Upper lobe of right lung (tissue), 1 donor: ENCODE measurements at regions not wholly inside any gene's neighbourhood (a gene's known extent, or its start where the extent isn't known, plus 50 kb on each side); places are given as distances from the start of the nearest gene placed in this dataset.

ENCODE experiments used
- ATAC-seq: fragments of 200-7000 bp; cut with Tn5 transposase; one replicate; pipeline ENCODE4 v1.9.1; 2020; ENCODE audit warnings: mild to moderate bottlenecking, moderate library complexity
- DNase-seq: peaks from one replicate; pipeline ENCODE4 v3.0.0-alpha.2; 2020
- H3K27ac ChIP-seq: fragments of 200-600 bp; one replicate; pipeline ENCODE4 v1.8.0; 2022
- H3K27me3 ChIP-seq: fragments of 200-600 bp; one replicate; pipeline ENCODE4 v1.8.0; 2022; ENCODE audit warnings: mild to moderate bottlenecking
- H3K36me3 ChIP-seq: fragments of 200-600 bp; one replicate; pipeline ENCODE4 v1.8.0; 2022
- H3K4me1 ChIP-seq: fragments of 200-600 bp; one replicate; pipeline ENCODE4 v1.8.0; 2022
- H3K4me3 ChIP-seq: fragments of 200-600 bp; one replicate; pipeline ENCODE4 v1.8.0; 2022; ENCODE audit warnings: mild to moderate bottlenecking
- H3K9me3 ChIP-seq: fragments of 200-600 bp; one replicate; pipeline ENCODE4 v1.8.0; 2022
- CTCF ChIP-seq: fragments of 200-600 bp; IDR thresholded peaks from one replicate; pipeline ENCODE4 v1.8.0; 2022; ENCODE audit warnings: antibody characterized with exemption
- intact Hi-C: fragments of 100-400 bp; cut with DNase I; formaldehyde crosslinking; loops from one replicate; pipeline ENCODE4 v1.11.0; 2022
- donor health status: DM: no; HTN: yes; CAD: no; lungs with severe emphysema.

GRCh38 chr4:38319456-38320342 lies 344.3 kb upstream of the KLF3 start:
- peak overlapping the region; percentile 81 for H3K27ac ChIP-seq
- no peaks in the 10 kb centered on the region for H3K27me3 ChIP-seq
- TF ChIP-seq CTCF = peak; percentile 99
- peak overlapping the region; percentile 34 for H3K4me3 ChIP-seq
- H3K9me3 ChIP-seq = no peaks in the 10 kb centered on the region
- H3K36me3 ChIP-seq = no peaks in the 10 kb centered on the region
- ATAC-seq (peak; percentile 95), DNase-seq (peak; percentile 96)
- peaks cover 20% of the 10 kb centered on the region for H3K4me1 ChIP-seq
- intact Hi-C loops = loop anchor here (5.0 kb wide), 1 partner anchor 358 kb away; no protein-coding TSS in a partner anchor

- peak overlapping the region; percentile 61 for H3K27ac ChIP-seq
- H3K4me3 ChIP-seq = no peak overlapping the region
- ATAC-seq = no peak
- H3K36me3 ChIP-seq = no peaks in the 10 kb centered on the region
- no peaks in the 10 kb centered on the region for H3K9me3 ChIP-seq
- peaks cover 20% of the 10 kb centered on the region for H3K4me1 ChIP-seq
- intact Hi-C loops = loop anchor here (5.0 kb wide), 1 partner anchor 357 kb away; no protein-coding TSS in a partner anchor
- no peak for TF ChIP-seq CTCF
- H3K27me3 ChIP-seq = no peaks in the 10 kb centered on the region
- DNase-seq = no peak
Measured at GRCh38 chr4:38320343-38320695, 343.7 kb upstream of the KLF3 start.

GRCh38 chr4:38320833-38321232 lies 343.2 kb upstream of the KLF3 start:
- H3K36me3 ChIP-seq = no peaks in the 10 kb centered on the region
- no peak for TF ChIP-seq CTCF
- intact Hi-C loops = loop anchor here (5.0 kb wide), 1 partner anchor 356 kb away; no protein-coding TSS in a partner anchor
- DNase-seq = no peak
- no peaks in the 10 kb centered on the region for H3K9me3 ChIP-seq
- no peak overlapping the region for H3K4me3 ChIP-seq
- no peak for ATAC-seq
- H3K27ac ChIP-seq = no peak overlapping the region
- peaks cover 20% of the 10 kb centered on the region for H3K4me1 ChIP-seq
- H3K27me3 ChIP-seq = no peaks in the 10 kb centered on the region

- ATAC-seq (no peak), DNase-seq (no peak)
- no peaks in the 10 kb centered on the region for H3K9me3 ChIP-seq
Measured at GRCh38 chr4:38322714-38323113, 341.3 kb upstream of the KLF3 start.

GRCh38 chr4:38323141-38323641 lies 340.8 kb upstream of the KLF3 start:
- intact Hi-C loops = loop anchor here (5.0 kb wide), 1 partner anchor 354 kb away; no protein-coding TSS in a partner anchor
- Histone ChIP-seq H3K4me1 (peaks cover 19% of the 10 kb centered on the region), H3K4me3 (no peak overlapping the region), H3K36me3 (no peaks in the 10 kb centered on the region), H3K9me3 (no peaks in the 10 kb centered on the region), H3K27ac (no peak overlapping the region), H3K27me3 (no peaks in the 10 kb centered on the region)
- DNase-seq (no peak), ATAC-seq (no peak)
- TF ChIP-seq CTCF = no peak

More at GRCh38 chr4:38322714-38323113, 341.3 kb upstream of the KLF3 start:
- Histone ChIP-seq H3K27me3 (no peaks in the 10 kb centered on the region), H3K36me3 (no peaks in the 10 kb centered on the region), H3K4me3 (no peak overlapping the region), H3K27ac (no peak overlapping the region), H3K4me1 (peaks cover 20% of the 10 kb centered on the region)
- intact Hi-C loops = loop anchor here (5.0 kb wide), 1 partner anchor 355 kb away; no protein-coding TSS in a partner anchor
- TF ChIP-seq CTCF = no peak
